ENCODE measurements at regions not wholly inside any gene's neighbourhood (a gene's known extent, or its start where the extent isn't known, plus 50 kb on each side); places are given as distances from the start of the nearest gene placed in this dataset.

DNA sequence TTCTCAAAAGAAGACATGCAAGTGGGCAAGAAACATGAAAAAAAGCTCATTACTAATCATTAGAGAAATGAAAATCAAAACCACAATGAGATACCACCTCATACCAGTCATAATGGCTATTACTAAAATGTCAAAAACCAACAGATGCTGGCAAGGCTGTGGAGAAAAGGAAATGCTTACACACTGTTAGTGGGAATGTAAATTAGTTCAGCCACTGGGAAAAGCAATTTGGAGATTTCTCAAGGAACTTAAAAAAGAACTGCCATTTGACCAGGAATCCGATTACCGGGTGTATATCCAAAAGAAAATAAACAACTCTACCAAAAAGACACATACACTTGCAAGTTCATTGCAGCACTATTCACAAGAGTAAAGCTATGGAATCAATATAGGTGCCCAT, 595.4 kb upstream of the RIOK2 start:
- DNase-seq (ENCODE audit: low read depth) (no peak), FAIRE-seq (no peak)
- Histone ChIP-seq H3K27me3 (ENCODE audit: control insufficient read depth, insufficient read depth, low read length) (no peaks in the 10 kb centered on the region), H3K36me3 (ENCODE audit: control insufficient read depth, insufficient read depth, low read length) (no peaks in the 10 kb centered on the region), H3K4me3 (ENCODE audit: low read depth, low read length) (no peak overlapping the region)
- TF ChIP-seq CTCF (IDR thresholded peaks at IDR 0.05; ENCODE audit: insufficient read depth, low read length, severe bottlenecking) = no peak

- no peaks in the 10 kb centered on the region for H3K36me3 ChIP-seq (ENCODE audit: control insufficient read depth, insufficient read depth, low read length)
- no peak for TF ChIP-seq CTCF (IDR thresholded peaks at IDR 0.05; ENCODE audit: insufficient read depth, low read length, severe bottlenecking)
- no peak for FAIRE-seq
- DNase-seq (ENCODE audit: low read depth) = no peak
- no peaks in the 10 kb centered on the region for H3K27me3 ChIP-seq (ENCODE audit: control insufficient read depth, insufficient read depth, low read length)
- no peak overlapping the region for H3K4me3 ChIP-seq (ENCODE audit: low read depth, low read length)
These were observed 605.3 kb upstream of the RIOK2 start for GRCh38 chr5:97788369-97788768.

DNA sequence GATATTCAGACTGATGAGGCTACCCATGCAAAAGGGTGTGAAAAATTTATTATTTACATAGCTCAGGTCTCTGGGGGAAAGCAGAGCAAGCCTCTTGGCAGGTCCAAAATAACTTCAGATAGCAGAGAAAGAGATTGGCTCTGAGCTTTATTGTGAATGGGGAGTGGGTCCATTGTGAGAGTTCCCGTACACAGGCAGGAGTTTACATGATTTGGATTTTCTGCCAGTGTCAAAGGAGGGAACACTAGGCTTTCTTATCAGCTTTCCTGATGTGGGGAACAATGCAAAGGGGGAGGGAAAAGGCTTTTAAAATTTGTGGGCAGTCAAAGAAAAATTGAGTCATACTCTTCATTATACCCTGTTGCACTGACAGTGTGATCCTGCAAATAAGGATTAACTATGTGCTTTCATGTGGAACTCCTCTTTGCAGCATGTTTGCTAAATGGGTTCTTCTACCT, 615.0 kb upstream of the RIOK2 start:
- Histone ChIP-seq H3K27me3 (ENCODE audit: control insufficient read depth, insufficient read depth, low read length) (no peaks in the 10 kb centered on the region), H3K36me3 (ENCODE audit: control insufficient read depth, insufficient read depth, low read length) (no peaks in the 10 kb centered on the region), H3K4me3 (ENCODE audit: low read depth, low read length) (no peak overlapping the region)
- no peak for TF ChIP-seq CTCF (IDR thresholded peaks at IDR 0.05; ENCODE audit: insufficient read depth, low read length, severe bottlenecking)
- peak; percentile 23 for FAIRE-seq
- DNase-seq (ENCODE audit: low read depth) = no peak

DNA sequence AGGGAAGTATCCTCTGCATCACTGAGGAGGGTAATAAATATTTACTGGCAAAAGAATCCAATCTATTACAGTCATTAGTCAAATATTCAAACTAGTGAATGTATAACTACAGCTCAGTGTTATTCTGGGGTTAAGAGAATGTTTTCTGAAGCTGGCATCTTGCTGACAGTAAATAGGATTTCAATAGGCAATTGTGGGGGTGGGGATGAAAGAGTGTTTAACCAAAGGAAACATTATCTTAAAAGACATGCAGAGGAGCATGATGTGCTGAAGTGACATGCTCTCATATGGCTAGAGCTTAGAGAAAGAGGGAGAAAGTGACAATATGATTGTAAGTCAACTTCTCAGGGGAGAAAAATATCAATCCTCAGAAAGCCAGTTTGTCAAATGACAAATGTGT, 618.4 kb upstream of the RIOK2 start:
- Histone ChIP-seq H3K36me3 (ENCODE audit: control insufficient read depth, insufficient read depth, low read length) (no peaks in the 10 kb centered on the region), H3K27me3 (ENCODE audit: control insufficient read depth, insufficient read depth, low read length) (no peaks in the 10 kb centered on the region), H3K4me3 (ENCODE audit: low read depth, low read length) (no peak overlapping the region)
- no peak for DNase-seq (ENCODE audit: low read depth)
- no peak for FAIRE-seq
- TF ChIP-seq CTCF (IDR thresholded peaks at IDR 0.05; ENCODE audit: insufficient read depth, low read length, severe bottlenecking) = no peak

GRCh38 chr5:97820138-97820537, 637.1 kb upstream of the RIOK2 start:
- FAIRE-seq (no peak), DNase-seq (ENCODE audit: low read depth) (no peak)
- no peak overlapping the region for H3K4me3 ChIP-seq (ENCODE audit: low read depth, low read length)
- no peaks in the 10 kb centered on the region for H3K27me3 ChIP-seq (ENCODE audit: control insufficient read depth, insufficient read depth, low read length)
- H3K36me3 ChIP-seq (ENCODE audit: control insufficient read depth, insufficient read depth, low read length) = no peaks in the 10 kb centered on the region
- TF ChIP-seq CTCF (IDR thresholded peaks at IDR 0.05; ENCODE audit: insufficient read depth, low read length, severe bottlenecking) = no peak

DNA sequence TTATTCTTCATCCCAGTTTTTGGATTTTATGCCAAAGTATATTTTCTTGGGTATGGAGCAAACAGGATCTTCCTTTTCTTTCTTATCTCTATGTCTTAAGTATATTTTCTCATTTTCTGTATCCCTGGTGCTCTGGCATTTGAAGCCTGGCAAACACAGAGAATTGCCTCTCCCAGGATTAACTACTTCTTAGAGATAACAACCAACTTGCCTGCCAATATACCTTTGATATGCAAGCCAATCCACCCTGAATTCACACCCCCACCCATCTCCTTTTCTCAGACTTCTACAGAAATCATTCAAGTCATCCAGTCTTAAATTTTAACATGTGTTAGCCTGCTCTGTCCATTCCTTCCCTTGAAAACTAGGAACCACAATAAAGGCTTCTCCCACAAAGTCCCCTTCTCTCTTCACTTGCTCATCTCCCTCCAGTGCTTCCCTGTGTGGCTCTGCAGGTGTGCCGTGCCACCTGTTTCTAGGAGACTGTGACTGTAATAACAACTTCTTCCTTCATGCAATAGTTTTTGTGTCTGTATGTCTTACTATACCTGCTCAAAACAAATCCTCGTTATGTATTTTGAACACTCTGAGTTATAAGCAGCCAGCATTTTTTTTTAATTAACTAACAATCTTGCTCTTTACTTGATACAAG, 649.7 kb upstream of the RIOK2 start:
- H3K27me3 ChIP-seq (ENCODE audit: control insufficient read depth, insufficient read depth, low read length) = peaks cover 4% of the 10 kb centered on the region
- FAIRE-seq = no peak
- no peak overlapping the region for H3K4me3 ChIP-seq (ENCODE audit: low read depth, low read length)
- no peaks in the 10 kb centered on the region for H3K36me3 ChIP-seq (ENCODE audit: control insufficient read depth, insufficient read depth, low read length)
- DNase-seq (ENCODE audit: low read depth) = no peak
- TF ChIP-seq CTCF (IDR thresholded peaks at IDR 0.05; ENCODE audit: insufficient read depth, low read length, severe bottlenecking) = no peak
